LNCAP (cell line): ENCODE measurements at regions not wholly inside any gene's neighbourhood (a gene's known extent, or its start where the extent isn't known, plus 50 kb on each side); places are given as distances from the start of the nearest gene placed in this dataset.

Source experiments
- TF ChIP-seq, protein P1 (sequence below): fragments of 450-650 bp; IDR thresholded peaks from 2 replicates; pipeline ENCODE4 v1.5.1; 2017; ENCODE audit warnings: mild to moderate bottlenecking

- TF ChIP-seq, protein P1, sequence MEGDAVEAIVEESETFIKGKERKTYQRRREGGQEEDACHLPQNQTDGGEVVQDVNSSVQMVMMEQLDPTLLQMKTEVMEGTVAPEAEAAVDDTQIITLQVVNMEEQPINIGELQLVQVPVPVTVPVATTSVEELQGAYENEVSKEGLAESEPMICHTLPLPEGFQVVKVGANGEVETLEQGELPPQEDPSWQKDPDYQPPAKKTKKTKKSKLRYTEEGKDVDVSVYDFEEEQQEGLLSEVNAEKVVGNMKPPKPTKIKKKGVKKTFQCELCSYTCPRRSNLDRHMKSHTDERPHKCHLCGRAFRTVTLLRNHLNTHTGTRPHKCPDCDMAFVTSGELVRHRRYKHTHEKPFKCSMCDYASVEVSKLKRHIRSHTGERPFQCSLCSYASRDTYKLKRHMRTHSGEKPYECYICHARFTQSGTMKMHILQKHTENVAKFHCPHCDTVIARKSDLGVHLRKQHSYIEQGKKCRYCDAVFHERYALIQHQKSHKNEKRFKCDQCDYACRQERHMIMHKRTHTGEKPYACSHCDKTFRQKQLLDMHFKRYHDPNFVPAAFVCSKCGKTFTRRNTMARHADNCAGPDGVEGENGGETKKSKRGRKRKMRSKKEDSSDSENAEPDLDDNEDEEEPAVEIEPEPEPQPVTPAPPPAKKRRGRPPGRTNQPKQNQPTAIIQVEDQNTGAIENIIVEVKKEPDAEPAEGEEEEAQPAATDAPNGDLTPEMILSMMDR, result no peak
Measured at GRCh38 chr11:27795955-27796861, 96.0 kb upstream of the BDNF start.

DNA sequence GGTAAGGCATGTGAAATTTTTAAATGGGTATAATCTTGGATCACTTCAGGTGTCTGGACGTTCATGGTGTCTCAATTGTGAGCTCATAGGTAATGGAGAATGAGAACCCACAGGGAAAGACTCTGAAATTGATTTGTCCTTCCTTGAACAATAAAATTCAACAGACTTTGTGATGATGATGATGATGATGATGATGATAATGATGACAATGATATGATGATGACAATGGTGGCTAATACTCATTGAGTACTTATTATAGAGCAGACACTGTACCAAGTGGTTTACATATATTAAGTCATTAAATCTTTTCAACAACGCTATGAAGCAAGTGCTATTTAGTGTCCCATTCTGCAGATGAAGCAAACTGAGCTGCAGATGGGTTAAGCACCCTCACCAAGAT, 86.6 kb upstream of the BDNF start:
- TF ChIP-seq, protein P1, result no peak

GRCh38 chr11:27786331-27786730, 86.1 kb upstream of the BDNF start:
- TF ChIP-seq, protein P1, result no peak

DNA sequence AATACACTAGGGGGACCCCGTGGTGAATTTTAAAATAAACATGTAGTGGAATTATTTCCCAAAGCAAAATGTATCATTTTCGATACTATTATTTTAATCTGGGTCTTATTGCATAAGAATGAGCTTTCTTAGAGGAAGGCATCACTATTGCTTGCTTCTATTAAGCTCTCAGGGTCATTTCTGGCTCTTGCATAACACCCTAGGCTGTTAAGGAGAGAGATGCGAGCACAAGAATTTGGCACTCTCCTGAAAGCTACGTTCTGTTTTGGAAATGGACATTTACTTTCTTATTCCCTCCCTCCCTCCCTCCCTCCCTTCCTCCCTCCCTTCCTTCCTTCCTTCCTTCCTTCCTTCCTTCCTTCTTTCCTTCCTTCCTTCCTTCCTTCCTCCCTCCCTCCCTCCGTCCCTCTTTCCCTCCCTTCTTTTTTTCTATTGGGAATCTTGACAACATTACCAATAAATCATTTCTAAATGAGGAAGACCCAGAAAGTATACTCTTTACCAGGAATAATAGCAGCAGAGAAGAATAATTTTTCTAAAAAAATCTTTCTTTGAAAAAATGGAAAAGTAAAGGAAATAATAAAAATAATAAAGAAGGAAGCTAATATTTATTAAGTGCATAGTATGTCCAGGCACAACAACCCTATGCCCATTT, 83.6 kb upstream of the BDNF start:
- TF ChIP-seq, protein P1, result no peak

GRCh38 chr11:27777033-27777432, 76.8 kb upstream of the BDNF start:
- TF ChIP-seq, protein P1, result no peak

- TF ChIP-seq, protein P1, result no peak
Measured at GRCh38 chr11:27773884-27774283, 73.6 kb upstream of the BDNF start.

DNA sequence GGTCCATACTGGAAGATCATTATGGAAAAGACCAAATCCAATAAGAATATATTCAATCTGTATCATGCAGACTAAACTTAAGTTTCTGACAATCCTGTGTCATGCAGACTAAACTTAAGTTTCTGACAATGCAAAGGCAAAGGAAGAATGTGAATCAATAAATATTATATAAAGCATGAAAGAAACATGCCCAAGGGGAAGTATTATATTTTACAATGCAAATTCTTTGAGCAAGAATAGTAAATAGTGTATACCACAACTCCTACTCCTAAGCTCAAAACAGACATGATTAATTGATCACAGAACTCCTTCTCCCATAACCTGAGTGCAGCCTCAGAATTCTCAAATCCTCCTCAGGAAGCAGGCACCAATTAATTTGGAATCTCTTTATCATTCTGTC, 71.3 kb upstream of the BDNF start:
- TF ChIP-seq, protein P1, result no peak
